Endodermal cell (in vitro differentiated cells): ENCODE measurements at regions not wholly inside any gene's neighbourhood (a gene's known extent, or its start where the extent isn't known, plus 50 kb on each side); places are given as distances from the start of the nearest gene placed in this dataset.
A peak's percentile ranks its signal among the peaks of the same experiment; 100 is the strongest.

Experiments used
- DNase-seq: peaks from one replicate; pipeline ENCODE4 v3.0.0-alpha.2; 2017
- H3K27ac ChIP-seq: 2 replicates; pipeline ENCODE4 v1.5.1; 2013; ENCODE audit warnings: mild to moderate bottlenecking, low read depth, low read length, moderate library complexity
- H3K27me3 ChIP-seq: 2 replicates; pipeline ENCODE4 v1.6.1; 2013; ENCODE audit warnings: mild to moderate bottlenecking, low read length, moderate library complexity; ENCODE audit not compliant: insufficient read depth, control insufficient read depth, poor library complexity, severe bottlenecking
- H3K36me3 ChIP-seq: 2 replicates; pipeline ENCODE4 v1.7.0; 2013; ENCODE audit warnings: mild to moderate bottlenecking, low read length, moderate library complexity; ENCODE audit not compliant: control insufficient read depth, insufficient read depth
- H3K4me1 ChIP-seq: one replicate; pipeline ENCODE4 v1.7.0; 2013; ENCODE audit warnings: low read length; ENCODE audit not compliant: control insufficient read depth, insufficient read depth
- H3K4me3 ChIP-seq: 2 replicates; pipeline ENCODE4 v1.5.1; 2013; ENCODE audit warnings: mild to moderate bottlenecking, low read length, moderate library complexity
- H3K9ac ChIP-seq: 2 replicates; pipeline ENCODE4 v1.6.1; 2013; ENCODE audit warnings: mild to moderate bottlenecking, low read length, moderate library complexity; ENCODE audit not compliant: poor library complexity, severe bottlenecking; ENCODE audit errors: extremely low read depth
- H3K9me3 ChIP-seq: 2 replicates; pipeline ENCODE4 v1.6.1; 2013; ENCODE audit warnings: mild to moderate bottlenecking, low read length, moderate library complexity; ENCODE audit not compliant: control insufficient read depth
- H3K27ac Mint-ChIP-seq: 2 replicates; pipeline ENCODE4 v1.8.0; 2020; ENCODE audit warnings: mixed read lengths
- H3K27me3 Mint-ChIP-seq: 2 replicates; pipeline ENCODE4 v1.8.0; 2021; ENCODE audit warnings: mild to moderate bottlenecking, mixed read lengths; ENCODE audit not compliant: insufficient read depth
- H3K36me3 Mint-ChIP-seq: 2 replicates; pipeline ENCODE4 v1.8.0; 2020; ENCODE audit warnings: low read depth, mixed read lengths
- H3K4me1 Mint-ChIP-seq: 2 replicates; pipeline ENCODE4 v1.8.0; 2020; ENCODE audit warnings: mixed read lengths
- H3K4me3 Mint-ChIP-seq: 2 replicates; pipeline ENCODE4 v1.8.0; 2020; ENCODE audit warnings: mild to moderate bottlenecking, moderate library complexity, mixed read lengths
- H3K9me3 Mint-ChIP-seq: 2 replicates; pipeline ENCODE4 v1.8.0; 2020; ENCODE audit warnings: mild to moderate bottlenecking, mixed read lengths
- WGBS, 2 experiments: methylation state at CpG; one replicate each; pipeline versions ENCODE4 v1.1.5 to v1.1.7; 2013; ENCODE audit warnings: missing lambda C conversion rate in 2 of 2, mixed read lengths in 1 of 2; ENCODE audit not compliant: insufficient coverage in 1 of 2, insufficient read length in 1 of 2; 5-methylcytosine and 5-hydroxymethylcytosine counted together
- TF ChIP-seq, protein P1 (sequence below): fragments of 200-600 bp; sonication (generic); conservative IDR thresholded peaks from 2 replicates; pipeline ENCODE4 v1.5.0; 2021; ENCODE audit warnings: antibody characterized with exemption, mild to moderate bottlenecking

DNA sequence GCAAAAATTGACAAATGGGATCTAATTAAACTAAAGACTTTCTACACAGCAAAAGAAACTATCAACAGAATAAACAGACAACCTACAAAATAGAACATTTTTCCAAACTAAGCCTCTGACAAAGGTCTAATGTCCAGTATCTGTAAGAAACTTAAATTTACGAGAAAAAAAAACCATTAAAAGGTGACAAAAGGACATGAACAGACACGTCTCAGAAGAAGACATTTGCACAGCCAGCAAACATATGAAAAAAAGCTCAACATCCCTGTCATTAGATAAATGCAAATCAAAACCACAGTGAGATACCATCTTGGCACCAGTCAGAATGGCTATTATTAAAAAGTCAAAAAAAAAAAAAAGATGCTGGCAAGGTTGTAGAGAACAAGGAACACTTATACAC lies 70.6 kb upstream of the GRIK2 start:
- no peaks in the 10 kb centered on the region for H3K27me3 Mint-ChIP-seq

DNA sequence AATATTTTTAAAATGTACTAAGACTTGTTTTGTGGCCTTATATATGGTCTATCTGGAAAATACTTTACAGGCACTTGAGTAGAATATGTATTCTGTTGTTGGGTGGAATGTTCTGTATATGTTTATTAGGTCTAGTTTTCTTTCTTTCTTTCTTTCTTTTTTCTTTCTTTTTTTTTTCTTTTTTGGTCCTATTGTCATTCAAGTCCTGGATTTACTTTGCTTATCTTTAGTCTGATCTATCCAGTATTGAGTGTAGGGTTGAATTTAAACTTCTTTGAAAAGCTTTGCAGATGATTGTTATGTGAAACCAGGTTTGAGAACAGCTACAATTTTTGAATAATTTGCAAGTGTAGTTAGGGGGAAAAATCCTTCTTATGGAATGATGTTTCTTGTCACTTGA lies 67.1 kb upstream of the GRIK2 start:
- Histone ChIP-seq H3K27ac (no peak overlapping the region), H3K9ac (no peak overlapping the region), H3K4me1 (no peaks in the 10 kb centered on the region), H3K27me3 (no peaks in the 10 kb centered on the region), H3K36me3 (no peaks in the 10 kb centered on the region), H3K4me3 (no peak overlapping the region), H3K9me3 (no peaks in the 10 kb centered on the region)
- Mint-ChIP-seq H3K36me3 (no peaks in the 10 kb centered on the region), H3K27me3 (no peaks in the 10 kb centered on the region), H3K9me3 (no peaks in the 10 kb centered on the region), H3K4me3 (no peak overlapping the region), H3K4me1 (peaks cover 4% of the 10 kb centered on the region), H3K27ac (peak overlapping the region; percentile 46)
- TF ChIP-seq, protein P1, sequence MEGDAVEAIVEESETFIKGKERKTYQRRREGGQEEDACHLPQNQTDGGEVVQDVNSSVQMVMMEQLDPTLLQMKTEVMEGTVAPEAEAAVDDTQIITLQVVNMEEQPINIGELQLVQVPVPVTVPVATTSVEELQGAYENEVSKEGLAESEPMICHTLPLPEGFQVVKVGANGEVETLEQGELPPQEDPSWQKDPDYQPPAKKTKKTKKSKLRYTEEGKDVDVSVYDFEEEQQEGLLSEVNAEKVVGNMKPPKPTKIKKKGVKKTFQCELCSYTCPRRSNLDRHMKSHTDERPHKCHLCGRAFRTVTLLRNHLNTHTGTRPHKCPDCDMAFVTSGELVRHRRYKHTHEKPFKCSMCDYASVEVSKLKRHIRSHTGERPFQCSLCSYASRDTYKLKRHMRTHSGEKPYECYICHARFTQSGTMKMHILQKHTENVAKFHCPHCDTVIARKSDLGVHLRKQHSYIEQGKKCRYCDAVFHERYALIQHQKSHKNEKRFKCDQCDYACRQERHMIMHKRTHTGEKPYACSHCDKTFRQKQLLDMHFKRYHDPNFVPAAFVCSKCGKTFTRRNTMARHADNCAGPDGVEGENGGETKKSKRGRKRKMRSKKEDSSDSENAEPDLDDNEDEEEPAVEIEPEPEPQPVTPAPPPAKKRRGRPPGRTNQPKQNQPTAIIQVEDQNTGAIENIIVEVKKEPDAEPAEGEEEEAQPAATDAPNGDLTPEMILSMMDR, result no peak
- no peak for DNase-seq

More for the DNA sequence above, 70.6 kb upstream of the GRIK2 start:
- Histone ChIP-seq H3K27me3 (no peaks in the 10 kb centered on the region), H3K4me1 (no peaks in the 10 kb centered on the region), H3K9ac (no peak overlapping the region), H3K27ac (no peak overlapping the region), H3K9me3 (no peaks in the 10 kb centered on the region), H3K36me3 (no peaks in the 10 kb centered on the region), H3K4me3 (no peak overlapping the region)
- H3K36me3 Mint-ChIP-seq, result no peaks in the 10 kb centered on the region
- TF ChIP-seq, protein P1, result no peak
- DNase-seq, result no peak
- no peaks in the 10 kb centered on the region for H3K9me3 Mint-ChIP-seq
- H3K4me1 Mint-ChIP-seq, result peaks cover 4% of the 10 kb centered on the region
- no peak overlapping the region for H3K27ac Mint-ChIP-seq
- no peak overlapping the region for H3K4me3 Mint-ChIP-seq
- 69 to 85% methylated on average over 2 of the region's 2 CpGs for WGBS, 2 experiments

DNA sequence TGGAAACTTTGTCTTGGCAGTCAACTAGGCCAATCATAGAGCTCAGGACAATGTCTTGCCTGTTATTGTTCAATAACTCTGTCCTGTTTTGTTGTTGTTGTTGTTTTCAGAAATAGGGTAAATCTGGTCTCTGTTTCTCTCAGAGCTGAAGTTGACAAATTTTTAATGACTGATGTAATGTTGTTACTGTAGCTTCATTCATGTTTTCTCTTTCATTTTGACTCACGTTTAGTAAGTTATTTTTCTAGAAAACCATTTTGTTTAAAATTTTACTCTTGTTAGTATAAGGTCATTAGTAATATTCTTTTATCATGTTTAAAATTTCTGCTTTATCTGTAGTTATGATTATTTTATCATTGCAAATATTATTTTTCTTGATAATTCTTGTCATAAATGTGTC lies 51.6 kb upstream of the GRIK2 start:
- DNase-seq, result no peak
- Mint-ChIP-seq H3K4me1 (peaks cover 15% of the 10 kb centered on the region), H3K4me3 (no peak overlapping the region), H3K9me3 (no peaks in the 10 kb centered on the region), H3K27ac (no peak overlapping the region), H3K27me3 (no peaks in the 10 kb centered on the region), H3K36me3 (no peaks in the 10 kb centered on the region)
- no peaks in the 10 kb centered on the region for H3K9me3 ChIP-seq
- no peak overlapping the region for H3K27ac ChIP-seq
- no peak overlapping the region for H3K9ac ChIP-seq
- WGBS, 2 experiments, result no CpG with 5 or more reads among the region's 1 CpG
- TF ChIP-seq, protein P1, result no peak
- H3K27me3 ChIP-seq, result no peaks in the 10 kb centered on the region
- H3K36me3 ChIP-seq, result no peaks in the 10 kb centered on the region
- peaks cover 12% of the 10 kb centered on the region for H3K4me1 ChIP-seq
- peak overlapping the region; percentile 15 for H3K4me3 ChIP-seq
